SK-N-SH (cell line): ENCODE measurements at regions not wholly inside any gene's neighbourhood (a gene's known extent, or its start where the extent isn't known, plus 50 kb on each side); places are given as distances from the start of the nearest gene placed in this dataset.

ENCODE experiments used
- CTCF ChIA-PET: fragments of 300-600, 350-600 bp; formaldehyde crosslinking; extraction: SDS; loops from one replicate; lab custom pipeline; 2021; lab: Yijun Ruan, JAX
- POLR2A ChIA-PET: fragments of 350-600 bp; sonication (Branson Sonifier 250); formaldehyde crosslinking; extraction: SDS; loops from one replicate; lab custom pipeline; 2020; ENCODE audit warnings: antibody characterized with exemption, inconsistent platforms; lab: Yijun Ruan, JAX
- DNase-seq: peaks from one replicate; pipeline ENCODE4 v3.0.0; 2012
- H2AFZ ChIP-seq: fragments of 200-600 bp; sonication (generic); 2 replicates; pipeline ENCODE4 v1.8.1; 2016; ENCODE audit warnings: antibody characterized with exemption, mild to moderate bottlenecking, low read depth
- H3F3A ChIP-seq: fragments of 200-600 bp; sonication (generic); replicated peaks from 2 replicates; pipeline ENCODE3; 2016; ENCODE audit warnings: antibody characterized with exemption, mild to moderate bottlenecking; ENCODE audit not compliant: insufficient read depth
- H3K27ac ChIP-seq, 2 experiments: fragments of 200-500 bp in 1 of 2; fragments of 200-600 bp in 1 of 2; sonication (Bioruptor generic) in 1 of 2; sonication (generic), shearing (Covaris generic) in 1 of 2; 2 replicates each; pipeline versions ENCODE4 v1.5.1 to v1.6.1; 2014 to 2016; ENCODE audit warnings: low read depth in 2 of 2, inconsistent platforms in 1 of 2, low read length in 1 of 2, mild to moderate bottlenecking in 1 of 2, mixed read lengths in 1 of 2
- H3K27me3 ChIP-seq: fragments of 200-600 bp; sonication (generic), shearing (Covaris generic); 2 replicates; pipeline ENCODE4 v1.6.1; 2016; ENCODE audit warnings: mixed run types; ENCODE audit not compliant: insufficient read depth
- H3K36me3 ChIP-seq, 2 experiments: fragments of 200-500 bp in 1 of 2; fragments of 200-600 bp in 1 of 2; sonication (Bioruptor generic) in 1 of 2; sonication (generic) in 1 of 2; replicated peaks in 1 of 2; 2 replicates each; pipeline versions ENCODE3 to v1.5.1; 2014 to 2016; ENCODE audit warnings: low read length in 1 of 2, mild to moderate bottlenecking in 1 of 2; ENCODE audit not compliant: insufficient read depth in 2 of 2, control insufficient read depth in 1 of 2
- H3K4me1 ChIP-seq, 2 experiments: fragments of 200-500 bp in 1 of 2; fragments of 200-600 bp in 1 of 2; sonication (Bioruptor generic) in 1 of 2; sonication (generic), shearing (Covaris generic) in 1 of 2; 2 replicates each; pipeline versions ENCODE4 v1.5.1 to v1.6.1; 2014 to 2016; ENCODE audit warnings: low read depth in 1 of 2, low read length in 1 of 2, mixed run types in 1 of 2; ENCODE audit not compliant: insufficient read depth in 2 of 2, control insufficient read depth in 1 of 2
- H3K4me2 ChIP-seq: fragments of 200-600 bp; sonication (generic), shearing (Covaris generic); 2 replicates; pipeline ENCODE4 v1.6.1; 2017; ENCODE audit warnings: mixed run types
- H3K4me3 ChIP-seq, 2 experiments: fragments of 200-500 bp in 1 of 2; fragments of 200-600 bp in 1 of 2; sonication (Bioruptor generic) in 1 of 2; sonication (generic), shearing (Covaris generic) in 1 of 2; 2 replicates each; pipeline versions ENCODE4 v1.5.1 to v1.8.1; 2014 to 2016; ENCODE audit warnings: low read depth in 2 of 2, inconsistent platforms in 1 of 2, low read length in 1 of 2, mild to moderate bottlenecking in 1 of 2, mixed read lengths in 1 of 2, moderate library complexity in 1 of 2
- H3K79me2 ChIP-seq: fragments of 200-600 bp; sonication (generic); 2 replicates; pipeline ENCODE4 v1.8.1; 2017; ENCODE audit warnings: mild to moderate bottlenecking; ENCODE audit not compliant: insufficient read depth
- H3K9ac ChIP-seq: fragments of 200-600 bp; sonication (generic); 2 replicates; pipeline ENCODE4 v1.6.1; 2017; ENCODE audit warnings: mixed run types
- H3K9me2 ChIP-seq: fragments of 200-600 bp; sonication (generic); 2 replicates; pipeline ENCODE4 v1.6.1; 2017; ENCODE audit warnings: mixed run types
- H3K9me3 ChIP-seq: fragments of 200-600 bp; sonication (generic); 2 replicates; pipeline ENCODE4 v1.6.1; 2017; ENCODE audit warnings: mixed run types, mild to moderate bottlenecking, moderate library complexity
- H4K20me1 ChIP-seq: fragments of 200-600 bp; sonication (generic); 2 replicates; pipeline ENCODE4 v1.6.1; 2017; ENCODE audit warnings: mild to moderate bottlenecking, mixed run types; ENCODE audit not compliant: insufficient read depth
- ELF1 ChIP-seq: IDR thresholded peaks from 2 replicates; pipeline ENCODE4 v1.4.0; 2012
- FOXJ3 ChIP-seq: sonication (generic); formaldehyde crosslinking; IDR thresholded peaks from 2 replicates; pipeline ENCODE4 v1.5.1; 2020; ENCODE audit warnings: mild to moderate bottlenecking, missing genetic modification reagents
- FOXM1 ChIP-seq: IDR thresholded peaks from 2 replicates; pipeline ENCODE4 v1.4.0; 2012; ENCODE audit warnings: low read depth, mild to moderate bottlenecking
- JUND ChIP-seq: IDR thresholded peaks from 2 replicates; pipeline ENCODE4 v1.4.0; 2012
- NFIC ChIP-seq: IDR thresholded peaks from 2 replicates; pipeline ENCODE4 v1.4.0; 2012; ENCODE audit warnings: borderline replicate concordance
- NRF1 ChIP-seq: IDR thresholded peaks from 2 replicates; pipeline ENCODE4 v1.6.1; 2012; ENCODE audit warnings: low read depth, mild to moderate bottlenecking, low read length
- RFX5 ChIP-seq: IDR thresholded peaks from 2 replicates; pipeline ENCODE4 v1.6.1; 2012; ENCODE audit warnings: mild to moderate bottlenecking, improper control_type of control experiment, low read length
- SIN3A ChIP-seq: IDR thresholded peaks from 2 replicates; pipeline ENCODE4 v1.6.1; 2012; ENCODE audit warnings: low read depth, mild to moderate bottlenecking, low read length, moderate library complexity, borderline replicate concordance
- SMC3 ChIP-seq: IDR thresholded peaks from 2 replicates; pipeline ENCODE4 v1.6.1; 2012; ENCODE audit warnings: low read depth, low read length, improper control_type of control experiment
- WGBS: methylation state at CpG from one replicate; pipeline ENCODE4 v1.1.6; 2017; ENCODE audit warnings: low lambda C conversion rate; 5-methylcytosine and 5-hydroxymethylcytosine counted together
- TF ChIP-seq, protein P1 (sequence below): IDR thresholded peaks from 2 replicates; pipeline ENCODE4 v1.4.0; 2012; ENCODE audit warnings: low read depth, borderline replicate concordance
- TF ChIP-seq, protein P2 (sequence below): fragments of 150-350 bp; IDR thresholded peaks from 2 replicates; pipeline ENCODE4 v1.6.1; 2017; ENCODE audit warnings: antibody characterized with exemption, low read length, low read depth, borderline replicate concordance

DNA sequence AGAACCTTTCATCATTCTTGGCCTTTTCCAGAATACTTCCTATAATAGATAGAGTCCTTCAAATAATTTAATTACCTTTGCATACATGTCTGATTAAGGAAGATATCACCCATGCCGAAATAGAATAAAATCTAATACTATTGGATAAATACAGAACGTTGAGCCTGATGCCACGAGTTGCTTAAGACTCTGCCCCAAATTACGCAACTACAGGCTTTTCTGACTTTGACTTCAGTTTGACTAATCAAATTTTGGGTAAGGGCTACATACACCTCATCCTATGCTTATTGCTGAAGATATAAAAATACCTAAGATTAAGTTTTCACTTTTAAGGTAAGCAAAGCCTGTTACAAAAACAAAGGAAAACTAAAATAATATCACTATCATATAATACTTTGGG is 1065.1 kb upstream of the NRXN1 start:
- Histone ChIP-seq H3K9me3 (no peaks in the 10 kb centered on the region), H4K20me1 (no peaks in the 10 kb centered on the region), H3K36me3 (no peaks in the 10 kb centered on the region), H3K4me2 (no peak overlapping the region), H3K79me2 (no peaks in the 10 kb centered on the region), H3K27ac (no peak overlapping the region), H2AFZ (no peak overlapping the region), H3F3A (no peaks in the 10 kb centered on the region), H3K4me3 (no peak overlapping the region), H3K27me3 (no peaks in the 10 kb centered on the region), H3K9ac (no peak overlapping the region), H3K4me1 (no peaks in the 10 kb centered on the region), H3K9me2 (no peaks in the 10 kb centered on the region)
- POLR2A ChIA-PET, result no interaction called here
- CTCF ChIA-PET, result no interaction called here
- TF ChIP-seq FOXJ3 (CRISPR knock-in tag), result no peak
- TF ChIP-seq ELF1, result no peak
- TF ChIP-seq NFIC, result no peak
- TF ChIP-seq, protein P1, sequence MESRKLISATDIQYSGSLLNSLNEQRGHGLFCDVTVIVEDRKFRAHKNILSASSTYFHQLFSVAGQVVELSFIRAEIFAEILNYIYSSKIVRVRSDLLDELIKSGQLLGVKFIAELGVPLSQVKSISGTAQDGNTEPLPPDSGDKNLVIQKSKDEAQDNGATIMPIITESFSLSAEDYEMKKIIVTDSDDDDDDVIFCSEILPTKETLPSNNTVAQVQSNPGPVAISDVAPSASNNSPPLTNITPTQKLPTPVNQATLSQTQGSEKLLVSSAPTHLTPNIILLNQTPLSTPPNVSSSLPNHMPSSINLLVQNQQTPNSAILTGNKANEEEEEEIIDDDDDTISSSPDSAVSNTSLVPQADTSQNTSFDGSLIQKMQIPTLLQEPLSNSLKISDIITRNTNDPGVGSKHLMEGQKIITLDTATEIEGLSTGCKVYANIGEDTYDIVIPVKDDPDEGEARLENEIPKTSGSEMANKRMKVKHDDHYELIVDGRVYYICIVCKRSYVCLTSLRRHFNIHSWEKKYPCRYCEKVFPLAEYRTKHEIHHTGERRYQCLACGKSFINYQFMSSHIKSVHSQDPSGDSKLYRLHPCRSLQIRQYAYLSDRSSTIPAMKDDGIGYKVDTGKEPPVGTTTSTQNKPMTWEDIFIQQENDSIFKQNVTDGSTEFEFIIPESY, result no peak
- no peak for TF ChIP-seq FOXM1
- no peak for TF ChIP-seq RFX5
- TF ChIP-seq SMC3, result no peak
- WGBS, result 16% methylated on average over 4 of the region's 4 CpGs
- DNase-seq, result no peak

DNA sequence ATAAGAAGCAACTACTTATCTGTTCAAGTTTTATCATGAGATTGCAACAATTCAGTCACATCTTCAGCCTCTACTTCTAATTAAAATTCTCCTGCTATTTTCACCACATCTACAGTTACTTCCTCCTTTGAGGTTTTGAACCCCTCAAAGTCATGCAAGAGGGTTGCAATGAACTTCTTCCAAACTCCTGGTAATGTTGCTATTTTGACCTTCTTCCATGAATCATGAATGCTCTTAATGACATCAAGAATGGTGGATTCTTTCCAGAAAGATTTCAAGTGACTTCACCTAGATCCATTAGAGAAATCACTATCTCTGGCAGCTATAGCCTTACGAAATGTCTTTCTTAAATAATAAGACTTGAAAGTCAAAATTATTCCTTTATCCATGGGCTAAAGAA is 1052.8 kb upstream of the NRXN1 start:
- no peaks in the 10 kb centered on the region for H3K4me1 ChIP-seq
- no peaks in the 10 kb centered on the region for H4K20me1 ChIP-seq
- H3K36me3 ChIP-seq, result no peaks in the 10 kb centered on the region
- H3K9me3 ChIP-seq, result no peaks in the 10 kb centered on the region
- CTCF ChIA-PET, result no interaction called here
- H3K4me3 ChIP-seq, result no peak overlapping the region
- H3K27me3 ChIP-seq, result no peaks in the 10 kb centered on the region
- no peaks in the 10 kb centered on the region for H3K79me2 ChIP-seq
- 6% methylated on average over 1 of the region's 1 CpG for WGBS
- no peak overlapping the region for H3K9ac ChIP-seq
- POLR2A ChIA-PET, result no interaction called here
- H3K27ac ChIP-seq, result no peak overlapping the region
- DNase-seq, result no peak
- no peak overlapping the region for H2AFZ ChIP-seq
- no peak for TF ChIP-seq JUND
- H3K4me2 ChIP-seq, result no peak overlapping the region
- no peaks in the 10 kb centered on the region for H3K9me2 ChIP-seq
- no peaks in the 10 kb centered on the region for H3F3A ChIP-seq

DNA sequence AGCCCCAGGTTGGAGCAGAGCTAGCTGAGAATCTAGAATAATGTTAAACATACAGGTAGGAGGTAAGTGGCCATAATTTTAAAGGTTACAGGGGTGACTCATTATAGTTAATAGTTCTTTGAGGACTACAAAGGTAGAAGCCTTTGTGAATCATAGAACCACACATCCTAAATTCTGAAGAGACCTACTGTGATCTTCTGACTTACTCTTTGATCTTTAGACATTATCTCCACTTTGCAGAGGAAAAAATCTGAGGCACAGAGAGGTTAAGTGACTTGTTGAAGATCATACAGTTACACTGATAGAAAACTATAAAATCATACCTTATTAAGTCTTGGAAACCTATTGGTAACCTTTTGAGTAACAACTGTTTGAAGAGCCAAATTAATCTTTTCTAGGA is 1051.3 kb upstream of the NRXN1 start:
- Histone ChIP-seq H3F3A (no peaks in the 10 kb centered on the region), H3K4me1 (no peaks in the 10 kb centered on the region), H3K4me2 (no peak overlapping the region), H3K27ac (no peak overlapping the region), H3K36me3 (no peaks in the 10 kb centered on the region), H2AFZ (no peak overlapping the region), H3K9me2 (no peaks in the 10 kb centered on the region), H3K27me3 (no peaks in the 10 kb centered on the region), H4K20me1 (no peaks in the 10 kb centered on the region), H3K9me3 (no peaks in the 10 kb centered on the region), H3K79me2 (no peaks in the 10 kb centered on the region), H3K9ac (no peak overlapping the region), H3K4me3 (no peak overlapping the region)
- DNase-seq, result no peak
- POLR2A ChIA-PET, result no interaction called here
- TF ChIP-seq SIN3A (no peak), FOXM1 (no peak), SMC3 (no peak), NRF1 (no peak), FOXJ3 (CRISPR knock-in tag) (no peak)
- TF ChIP-seq, protein P1, result no peak
- TF ChIP-seq, protein P2, sequence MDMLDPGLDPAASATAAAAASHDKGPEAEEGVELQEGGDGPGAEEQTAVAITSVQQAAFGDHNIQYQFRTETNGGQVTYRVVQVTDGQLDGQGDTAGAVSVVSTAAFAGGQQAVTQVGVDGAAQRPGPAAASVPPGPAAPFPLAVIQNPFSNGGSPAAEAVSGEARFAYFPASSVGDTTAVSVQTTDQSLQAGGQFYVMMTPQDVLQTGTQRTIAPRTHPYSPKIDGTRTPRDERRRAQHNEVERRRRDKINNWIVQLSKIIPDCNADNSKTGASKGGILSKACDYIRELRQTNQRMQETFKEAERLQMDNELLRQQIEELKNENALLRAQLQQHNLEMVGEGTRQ, result no peak
- CTCF ChIA-PET, result no interaction called here
